Esophagus squamous epithelium (tissue), 4 donors: ENCODE measurements at regions not wholly inside any gene's neighbourhood (a gene's known extent, or its start where the extent isn't known, plus 50 kb on each side); places are given as distances from the start of the nearest gene placed in this dataset.

Source experiments
- POLR2A ChIP-seq, 4 donors: fragments of 450-650 bp; IDR thresholded peaks; one replicate each; pipeline ENCODE4 v1.6.1; 2017; ENCODE audit warnings: antibody characterized with exemption in 4 of 4, mild to moderate bottlenecking in 4 of 4, moderate library complexity in 3 of 4
- TF ChIP-seq, protein P1 (sequence below), 6 experiments: fragments of 450-650 bp in 4 of 6; fragments of 200-600 bp in 2 of 6; sonication (generic) in 2 of 6; IDR thresholded peaks; one replicate each; pipeline ENCODE4 v1.5.1; 2016 to 2019; ENCODE audit warnings: antibody characterized with exemption in 6 of 6, mild to moderate bottlenecking in 4 of 6, moderate library complexity in 4 of 6

DNA sequence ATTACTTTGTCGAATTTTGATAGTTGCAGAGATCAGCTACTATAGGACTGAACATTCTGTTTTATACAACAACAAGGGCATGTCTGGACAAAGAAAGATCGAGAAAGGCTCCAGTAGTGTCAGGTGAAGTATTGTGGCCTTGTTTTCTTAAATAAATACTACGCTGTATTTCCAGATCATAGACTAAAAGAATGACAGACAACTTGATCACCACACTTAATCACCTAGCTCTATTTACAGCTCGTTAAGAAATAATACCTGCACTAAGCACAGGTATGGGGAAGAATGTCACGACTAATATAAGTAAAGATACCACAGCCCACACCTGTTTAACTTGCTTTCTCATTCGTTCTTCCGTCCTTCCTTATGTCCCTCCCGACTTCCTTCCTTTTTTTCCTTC is 269.2 kb downstream of the HGF start:
- TF ChIP-seq, protein P1, sequence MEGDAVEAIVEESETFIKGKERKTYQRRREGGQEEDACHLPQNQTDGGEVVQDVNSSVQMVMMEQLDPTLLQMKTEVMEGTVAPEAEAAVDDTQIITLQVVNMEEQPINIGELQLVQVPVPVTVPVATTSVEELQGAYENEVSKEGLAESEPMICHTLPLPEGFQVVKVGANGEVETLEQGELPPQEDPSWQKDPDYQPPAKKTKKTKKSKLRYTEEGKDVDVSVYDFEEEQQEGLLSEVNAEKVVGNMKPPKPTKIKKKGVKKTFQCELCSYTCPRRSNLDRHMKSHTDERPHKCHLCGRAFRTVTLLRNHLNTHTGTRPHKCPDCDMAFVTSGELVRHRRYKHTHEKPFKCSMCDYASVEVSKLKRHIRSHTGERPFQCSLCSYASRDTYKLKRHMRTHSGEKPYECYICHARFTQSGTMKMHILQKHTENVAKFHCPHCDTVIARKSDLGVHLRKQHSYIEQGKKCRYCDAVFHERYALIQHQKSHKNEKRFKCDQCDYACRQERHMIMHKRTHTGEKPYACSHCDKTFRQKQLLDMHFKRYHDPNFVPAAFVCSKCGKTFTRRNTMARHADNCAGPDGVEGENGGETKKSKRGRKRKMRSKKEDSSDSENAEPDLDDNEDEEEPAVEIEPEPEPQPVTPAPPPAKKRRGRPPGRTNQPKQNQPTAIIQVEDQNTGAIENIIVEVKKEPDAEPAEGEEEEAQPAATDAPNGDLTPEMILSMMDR (IDR thresholded peaks at IDR 0.05): no peak
- no peak for TF ChIP-seq POLR2A (IDR thresholded peaks at IDR 0.05)
